ENCODE measurements at regions not wholly inside any gene's neighbourhood (a gene's known extent, or its start where the extent isn't known, plus 50 kb on each side); places are given as distances from the start of the nearest gene placed in this dataset.

- no peak for TF ChIP-seq NFIC (IDR thresholded peaks at IDR 0.05)
- TF ChIP-seq REST (IDR thresholded peaks at IDR 0.05; ENCODE audit: low read depth): no peak
- no peak for TF ChIP-seq MAX (IDR thresholded peaks at IDR 0.05)
- no peak for TF ChIP-seq YY1 (IDR thresholded peaks at IDR 0.05; ENCODE audit: low read depth)
Observed at GRCh38 chr3:135374571-135374970, 579.5 kb downstream of the EPHB1 start.

Data from Ishikawa (cell line).